OCI-LY1 (cell line): ENCODE measurements at regions not wholly inside any gene's neighbourhood (a gene's known extent, or its start where the extent isn't known, plus 50 kb on each side); places are given as distances from the start of the nearest gene placed in this dataset.

Experiments
- H2AFZ ChIP-seq: fragments of 200-600 bp; sonication (generic), shearing (Covaris generic); 2 replicates; pipeline ENCODE4 v1.6.0; 2014; ENCODE audit warnings: antibody characterized with exemption, mild to moderate bottlenecking, low read length
- H3F3A ChIP-seq: fragments of 200-600 bp; sonication (generic), shearing (Covaris generic); 2 replicates; pipeline ENCODE4 v1.6.0; 2014; ENCODE audit warnings: mild to moderate bottlenecking, antibody characterized with exemption, low read length, moderate library complexity; ENCODE audit not compliant: insufficient read depth
- H3K27ac ChIP-seq: fragments of 200-600 bp; sonication (generic); 2 replicates; pipeline ENCODE4 v1.5.1; 2014; ENCODE audit warnings: low read length, mixed run types, mild to moderate bottlenecking, low read depth; ENCODE audit not compliant: poor library complexity, severe bottlenecking
- H3K27me3 ChIP-seq: fragments of 200-600 bp; sonication (generic); 2 replicates; pipeline ENCODE4 v1.6.0; 2014; ENCODE audit warnings: antibody characterized with exemption, mild to moderate bottlenecking, low read length, moderate library complexity; ENCODE audit not compliant: insufficient read depth
- H3K36me3 ChIP-seq: fragments of 200-600 bp; sonication (generic); 2 replicates; pipeline ENCODE4 v1.6.1; 2014; ENCODE audit warnings: mild to moderate bottlenecking, antibody characterized with exemption, low read length, moderate library complexity, mixed read lengths; ENCODE audit not compliant: insufficient read depth
- H3K4me1 ChIP-seq: fragments of 200-600 bp; sonication (generic); 2 replicates; pipeline ENCODE4 v1.5.1; 2014; ENCODE audit warnings: mild to moderate bottlenecking, low read length, moderate library complexity; ENCODE audit not compliant: insufficient read depth, severe bottlenecking
- H3K4me2 ChIP-seq: fragments of 200-600 bp; sonication (generic), shearing (Covaris generic); 2 replicates; pipeline ENCODE4 v1.6.1; 2014; ENCODE audit warnings: low read length
- H3K4me3 ChIP-seq: fragments of 200-600 bp; sonication (generic); 2 replicates; pipeline ENCODE4 v1.5.1; 2014; ENCODE audit warnings: low read length, low read depth, mild to moderate bottlenecking, mixed read lengths; ENCODE audit not compliant: poor library complexity, severe bottlenecking
- H3K79me2 ChIP-seq: fragments of 200-600 bp; shearing (Covaris generic); 2 replicates; pipeline ENCODE4 v1.6.1; 2016; ENCODE audit warnings: mixed run types, low read length, mixed read lengths; ENCODE audit not compliant: insufficient read depth
- H3K9ac ChIP-seq: fragments of 200-600 bp; sonication (generic), shearing (Covaris generic); 2 replicates; pipeline ENCODE4 v1.6.1; 2014; ENCODE audit warnings: mild to moderate bottlenecking, low read length, mixed read lengths
- H3K9me2 ChIP-seq: fragments of 200-600 bp; sonication (generic), shearing (Covaris generic); 2 replicates; pipeline ENCODE4 v1.6.1; 2014; ENCODE audit warnings: low read depth, mild to moderate bottlenecking, low read length, mixed read lengths
- H3K9me3 ChIP-seq: fragments of 200-600 bp; shearing (Covaris generic); 2 replicates; pipeline ENCODE4 v1.6.1; 2014; ENCODE audit warnings: low read length, mixed read lengths
- H4K20me1 ChIP-seq: fragments of 200-600 bp; sonication (generic), shearing (Covaris generic); 2 replicates; pipeline ENCODE4 v1.6.0; 2016; ENCODE audit warnings: mild to moderate bottlenecking, low read length; ENCODE audit not compliant: insufficient read depth
- CTCF ChIP-seq: fragments of 200-600 bp; sonication (generic), shearing (Covaris generic); IDR thresholded peaks from 2 replicates; pipeline ENCODE4 v1.5.1; 2017; ENCODE audit warnings: mild to moderate bottlenecking, antibody characterized with exemption, low read length, moderate library complexity, mixed read lengths
- EZH2 ChIP-seq: fragments of 200-600 bp; sonication (generic), shearing (Covaris generic); IDR thresholded peaks from 2 replicates; pipeline ENCODE4 v1.8.0; 2017; ENCODE audit warnings: borderline replicate concordance, mixed run types, mild to moderate bottlenecking, antibody characterized with exemption, low read length, moderate library complexity, mixed read lengths

DNA sequence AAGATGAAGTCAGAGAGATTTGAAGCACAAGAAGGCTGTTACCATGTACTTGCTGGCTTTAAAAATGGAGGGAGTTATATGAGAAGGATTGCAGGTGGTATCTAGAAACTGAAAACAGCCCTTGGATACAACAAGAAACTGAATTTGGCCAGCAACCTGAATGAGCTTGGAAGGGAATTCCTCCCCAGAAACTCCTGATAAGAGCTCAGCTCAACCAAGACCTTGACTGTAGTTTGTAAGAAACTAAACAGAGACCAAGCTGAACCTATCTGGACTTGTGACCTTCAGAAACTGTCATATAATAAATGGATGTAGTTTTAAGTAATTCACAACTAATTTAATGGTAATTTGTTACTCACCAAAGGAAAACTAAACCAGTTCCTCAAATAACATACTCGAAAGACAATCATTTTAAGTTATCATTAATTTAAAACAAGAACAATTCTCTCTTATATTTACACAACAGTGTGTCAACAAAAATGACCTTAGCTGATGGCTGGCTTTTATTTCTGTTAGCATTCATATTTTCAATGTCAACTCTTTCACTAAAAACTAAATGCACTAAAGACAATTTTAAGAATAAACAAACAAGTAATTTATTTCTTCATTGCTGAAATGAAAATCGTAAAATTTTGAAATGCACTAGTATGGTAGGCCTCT, 1218.4 kb upstream of the TMPRSS15 start:
- Histone ChIP-seq H4K20me1 (no peaks in the 10 kb centered on the region), H3K27me3 (no peaks in the 10 kb centered on the region), H3K4me1 (no peaks in the 10 kb centered on the region), H3F3A (no peaks in the 10 kb centered on the region), H3K9me2 (no peaks in the 10 kb centered on the region), H3K9me3 (no peaks in the 10 kb centered on the region), H3K27ac (no peak overlapping the region), H3K36me3 (no peaks in the 10 kb centered on the region), H3K9ac (no peak overlapping the region), H3K4me2 (no peak overlapping the region), H3K79me2 (no peaks in the 10 kb centered on the region), H3K4me3 (no peak overlapping the region), H2AFZ (no peak overlapping the region)
- no peak for TF ChIP-seq CTCF
- TF ChIP-seq EZH2: no peak

GRCh38 chr21:19640964-19641363, 1237.4 kb upstream of the TMPRSS15 start:
- Histone ChIP-seq H3K4me2 (no peak overlapping the region), H3K36me3 (no peaks in the 10 kb centered on the region)

GRCh38 chr21:19648391-19648790, 1244.8 kb upstream of the TMPRSS15 start:
- H3K4me2 ChIP-seq: no peak overlapping the region
- no peak overlapping the region for H2AFZ ChIP-seq
- H3K4me3 ChIP-seq: no peak overlapping the region
- H3K9me2 ChIP-seq: no peaks in the 10 kb centered on the region
- no peaks in the 10 kb centered on the region for H4K20me1 ChIP-seq
- H3K27me3 ChIP-seq: no peaks in the 10 kb centered on the region
- H3F3A ChIP-seq: no peaks in the 10 kb centered on the region
- H3K9ac ChIP-seq: no peak overlapping the region
- no peak overlapping the region for H3K27ac ChIP-seq
- H3K4me1 ChIP-seq: no peaks in the 10 kb centered on the region
- H3K79me2 ChIP-seq: no peaks in the 10 kb centered on the region
- H3K9me3 ChIP-seq: no peaks in the 10 kb centered on the region
- no peaks in the 10 kb centered on the region for H3K36me3 ChIP-seq
- no peak for TF ChIP-seq CTCF
- no peak for TF ChIP-seq EZH2

More at GRCh38 chr21:19640964-19641363, 1237.4 kb upstream of the TMPRSS15 start:
- Histone ChIP-seq H3K27ac (no peak overlapping the region), H4K20me1 (no peaks in the 10 kb centered on the region), H2AFZ (no peak overlapping the region), H3K79me2 (no peaks in the 10 kb centered on the region), H3K9me3 (no peaks in the 10 kb centered on the region), H3K9ac (no peak overlapping the region), H3K4me1 (no peaks in the 10 kb centered on the region), H3F3A (no peaks in the 10 kb centered on the region), H3K4me3 (no peak overlapping the region), H3K27me3 (no peaks in the 10 kb centered on the region), H3K9me2 (no peaks in the 10 kb centered on the region)
- TF ChIP-seq EZH2: no peak
- no peak for TF ChIP-seq CTCF
